OCI-M2 (cell line): ENCODE measurements at regions not wholly inside any gene's neighbourhood (a gene's known extent, or its start where the extent isn't known, plus 50 kb on each side); places are given as distances from the start of the nearest gene placed in this dataset.
"Not testable (repeated sequence)": the region's sequence is repeated elsewhere in the genome, so short reads cannot be mapped to it uniquely, and the experiment has no call there.

Source experiments
- DNase-seq: peaks from one replicate; lab custom pipeline; 2025; ENCODE audit not compliant: unreplicated experiment; lab: John Stamatoyannopoulos, UW

- DNase-seq: no peak
Observed at GRCh38 chr4:130703211-130703935, 1607.4 kb downstream of the C4orf33 start.

GRCh38 chr4:130705023-130705422 is 1609.1 kb downstream of the C4orf33 start:
- no peak for DNase-seq

- DNase-seq: no peak
Observed at GRCh38 chr4:130712038-130712437, 1616.1 kb downstream of the C4orf33 start.

GRCh38 chr4:130714006-130714405 is 1618.1 kb downstream of the C4orf33 start:
- no peak for DNase-seq

GRCh38 chr4:130722361-130722760 is 1626.4 kb downstream of the C4orf33 start:
- no peak for DNase-seq

GRCh38 chr4:130736436-130737185 is 1640.7 kb downstream of the C4orf33 start:
- no peak for DNase-seq

GRCh38 chr4:130738233-130738632 is 1642.3 kb downstream of the C4orf33 start:
- DNase-seq: no peak

- DNase-seq: no peak
Observed at GRCh38 chr4:130747842-130748241, 1651.9 kb downstream of the C4orf33 start.

- no peak for DNase-seq
Observed at GRCh38 chr4:130753926-130754325, 1658.0 kb downstream of the C4orf33 start.

GRCh38 chr4:130760246-130760645 is 1664.3 kb downstream of the C4orf33 start:
- no peak for DNase-seq

GRCh38 chr4:130767384-130767783 is 1671.4 kb downstream of the C4orf33 start:
- not testable (repeated sequence) for DNase-seq

GRCh38 chr4:130772966-130773365 is 1677.0 kb downstream of the C4orf33 start:
- DNase-seq: not testable (repeated sequence)

- DNase-seq: no peak
Observed at GRCh38 chr4:130808492-130808891, 1712.5 kb downstream of the C4orf33 start.

- DNase-seq: no peak
Observed at GRCh38 chr4:130812117-130812765, 1716.3 kb downstream of the C4orf33 start.

- no peak for DNase-seq
Observed at GRCh38 chr4:130814896-130815295, 1718.9 kb downstream of the C4orf33 start.

GRCh38 chr4:130820448-130820847 is 1724.5 kb downstream of the C4orf33 start:
- DNase-seq: no peak

GRCh38 chr4:130825284-130825683 is 1729.3 kb downstream of the C4orf33 start:
- no peak for DNase-seq

GRCh38 chr4:130850019-130850524 is 1754.1 kb downstream of the C4orf33 start:
- no peak for DNase-seq

GRCh38 chr4:130851107-130851506 is 1755.2 kb downstream of the C4orf33 start:
- no peak for DNase-seq

- no peak for DNase-seq
Observed at GRCh38 chr4:130851932-130852331, 1756.0 kb downstream of the C4orf33 start.

GRCh38 chr4:130855533-130855932 is 1759.6 kb downstream of the C4orf33 start:
- DNase-seq: no peak

- no peak for DNase-seq
Observed at GRCh38 chr4:130859991-130860390, 1764.0 kb downstream of the C4orf33 start.
